Activated B cell treated with CpG ODN at 0.5 μM for 24 hours (primary cell): ENCODE measurements at regions not wholly inside any gene's neighbourhood (a gene's known extent, or its start where the extent isn't known, plus 50 kb on each side); places are given as distances from the start of the nearest gene placed in this dataset.

Experiments
- ATAC-seq: fragments of 200-7000 bp; cut with Tn5 transposase; one replicate; pipeline ENCODE4 v1.10.0; 2021; ENCODE audit warnings: low read depth, mild to moderate bottlenecking, moderate library complexity
- CTCF ChIA-PET: fragments of 350-600 bp; sonication (Branson Sonifier 250); formaldehyde crosslinking; loops from one replicate; lab custom pipeline; 2021; ENCODE audit warnings: antibody characterized with exemption; lab: Charles Lee
- POLR2A ChIA-PET: fragments of 350-600 bp; sonication (Branson Sonifier 250); formaldehyde crosslinking; loops from one replicate; lab custom pipeline; 2021; ENCODE audit warnings: antibody characterized with exemption; lab: Charles Lee
- DNase-seq: peaks from one replicate; pipeline ENCODE4 v3.0.0; 2022
- H3K27ac Mint-ChIP-seq: one replicate; pipeline ENCODE4 v1.8.0; 2020; ENCODE audit warnings: mixed read lengths
- H3K27me3 Mint-ChIP-seq: one replicate; pipeline ENCODE4 v1.8.0; 2021; ENCODE audit warnings: mixed read lengths
- H3K36me3 Mint-ChIP-seq: one replicate; pipeline ENCODE4 v1.8.0; 2021; ENCODE audit warnings: low read depth, mixed read lengths
- H3K4me1 Mint-ChIP-seq: one replicate; pipeline ENCODE4 v1.8.0; 2021; ENCODE audit warnings: mixed read lengths
- H3K4me3 Mint-ChIP-seq: one replicate; pipeline ENCODE4 v1.8.0; 2020; ENCODE audit warnings: mild to moderate bottlenecking, mixed read lengths
- H3K9me3 Mint-ChIP-seq: one replicate; pipeline ENCODE4 v1.8.0; 2020; ENCODE audit warnings: mixed read lengths
- CTCF ChIP-seq: fragments of 200-600 bp; IDR thresholded peaks from one replicate; pipeline ENCODE4 v1.8.0; 2022; ENCODE audit warnings: antibody characterized with exemption, mild to moderate bottlenecking
- intact Hi-C: fragments of 100-400 bp; cut with micrococcal nuclease; formaldehyde crosslinking; loops from one replicate; pipeline ENCODE4 v1.15.1; 2024

- DNase-seq (no peak), ATAC-seq (no peak)
- no peaks in the 10 kb centered on the region for H3K9me3 Mint-ChIP-seq
- H3K4me3 Mint-ChIP-seq = no peak overlapping the region
- TF ChIP-seq CTCF = no peak
- POLR2A ChIA-PET = no interaction called here
- no peaks in the 10 kb centered on the region for H3K36me3 Mint-ChIP-seq
- intact Hi-C loops = no loop called here
- H3K27ac Mint-ChIP-seq = no peak overlapping the region
- CTCF ChIA-PET = no interaction called here
- H3K27me3 Mint-ChIP-seq = no peaks in the 10 kb centered on the region
- no peaks in the 10 kb centered on the region for H3K4me1 Mint-ChIP-seq
These were observed 344.3 kb downstream of the AASDHPPT start for GRCh38 chr11:106421676-106422292.

GRCh38 chr11:106422583-106422982, 345.1 kb downstream of the AASDHPPT start:
- no peak for TF ChIP-seq CTCF
- no peak overlapping the region for H3K4me3 Mint-ChIP-seq
- no peaks in the 10 kb centered on the region for H3K9me3 Mint-ChIP-seq
- no peaks in the 10 kb centered on the region for H3K36me3 Mint-ChIP-seq
- CTCF ChIA-PET = no interaction called here
- no peak for DNase-seq
- ATAC-seq = no peak
- POLR2A ChIA-PET = no interaction called here
- H3K27me3 Mint-ChIP-seq = no peaks in the 10 kb centered on the region
- intact Hi-C loops = no loop called here
- no peaks in the 10 kb centered on the region for H3K4me1 Mint-ChIP-seq
- H3K27ac Mint-ChIP-seq = no peak overlapping the region

GRCh38 chr11:106424111-106424510, 346.6 kb downstream of the AASDHPPT start:
- no peak for TF ChIP-seq CTCF
- Mint-ChIP-seq H3K27ac (no peak overlapping the region), H3K4me1 (no peaks in the 10 kb centered on the region), H3K4me3 (no peak overlapping the region), H3K36me3 (no peaks in the 10 kb centered on the region), H3K9me3 (no peaks in the 10 kb centered on the region), H3K27me3 (no peaks in the 10 kb centered on the region)
- CTCF ChIA-PET = no interaction called here
- DNase-seq (no peak), ATAC-seq (no peak)
- POLR2A ChIA-PET = no interaction called here
- intact Hi-C loops = no loop called here

GRCh38 chr11:106425819-106426218, 348.4 kb downstream of the AASDHPPT start:
- intact Hi-C loops = no loop called here
- CTCF ChIA-PET = no interaction called here

GRCh38 chr11:106426696-106427095, 349.2 kb downstream of the AASDHPPT start:
- Mint-ChIP-seq H3K27ac (no peak overlapping the region), H3K27me3 (no peaks in the 10 kb centered on the region), H3K9me3 (no peaks in the 10 kb centered on the region), H3K4me1 (no peaks in the 10 kb centered on the region), H3K36me3 (no peaks in the 10 kb centered on the region), H3K4me3 (no peak overlapping the region)
- ChIA-PET POLR2A (no interaction called here), CTCF (no interaction called here)
- intact Hi-C loops = no loop called here
- TF ChIP-seq CTCF = no peak
- ATAC-seq (no peak), DNase-seq (no peak)

More at GRCh38 chr11:106425819-106426218, 348.4 kb downstream of the AASDHPPT start:
- Mint-ChIP-seq H3K4me3 (no peak overlapping the region), H3K27ac (no peak overlapping the region), H3K36me3 (no peaks in the 10 kb centered on the region), H3K9me3 (no peaks in the 10 kb centered on the region), H3K4me1 (no peaks in the 10 kb centered on the region), H3K27me3 (no peaks in the 10 kb centered on the region)
- no peak for TF ChIP-seq CTCF
- ATAC-seq (no peak), DNase-seq (no peak)
- POLR2A ChIA-PET = no interaction called here
